HEK293 (cell line): ENCODE measurements at regions not wholly inside any gene's neighbourhood (a gene's known extent, or its start where the extent isn't known, plus 50 kb on each side); places are given as distances from the start of the nearest gene placed in this dataset.

Experiments used
- CTCF ChIP-seq: fragments of 450-650 bp; formaldehyde crosslinking; IDR thresholded peaks from 2 replicates; pipeline ENCODE4 v1.5.1; 2016; ENCODE audit warnings: missing biosample characterization, missing genetic modification characterization
- YY1 ChIP-seq: fragments of 450-650 bp; formaldehyde crosslinking; IDR thresholded peaks from 2 replicates; pipeline ENCODE4 v1.5.1; 2018; ENCODE audit warnings: missing biosample characterization, missing genetic modification characterization
- ZNF24 ChIP-seq: fragments of 450-650 bp; formaldehyde crosslinking; IDR thresholded peaks from 2 replicates; pipeline ENCODE4 v1.5.1; 2016; ENCODE audit warnings: missing biosample characterization, missing genetic modification characterization
- ZNF362 ChIP-seq: fragments of 450-650 bp; formaldehyde crosslinking; IDR thresholded peaks from 2 replicates; pipeline ENCODE4 v1.5.1; 2016; ENCODE audit warnings: missing biosample characterization, missing genetic modification characterization
- ZNF530 ChIP-seq: fragments of 450-650 bp; formaldehyde crosslinking; IDR thresholded peaks from 2 replicates; pipeline ENCODE4 v1.5.1; 2016; ENCODE audit warnings: low read depth, missing biosample characterization, missing genetic modification characterization
- ZNF623 ChIP-seq: fragments of 450-650 bp; formaldehyde crosslinking; IDR thresholded peaks from 2 replicates; pipeline ENCODE4 v1.5.1; 2016; ENCODE audit warnings: missing biosample characterization, missing genetic modification characterization
- ZNF660 ChIP-seq: fragments of 450-650 bp; IDR thresholded peaks from 2 replicates; pipeline ENCODE4 v1.5.1; 2018; ENCODE audit warnings: missing biosample characterization, mild to moderate bottlenecking, missing genetic modification characterization

- TF ChIP-seq ZNF24 (no peak), CTCF (tag by site-specific recombination) (no peak), ZNF623 (no peak), ZNF362 (tag by site-specific recombination) (no peak), ZNF530 (tag by site-specific recombination) (no peak), ZNF660 (tag by site-specific recombination) (no peak), YY1 (tag by site-specific recombination) (no peak)
These were observed 226.5 kb upstream of the ZBED5 start for GRCh38 chr11:11084337-11084736.
